M059J (cell line): ENCODE measurements at regions not wholly inside any gene's neighbourhood (a gene's known extent, or its start where the extent isn't known, plus 50 kb on each side); places are given as distances from the start of the nearest gene placed in this dataset.
"Not testable (repeated sequence)": the region's sequence is repeated elsewhere in the genome, so short reads cannot be mapped to it uniquely, and the experiment has no call there.

Experiments
- DNase-seq: peaks from one replicate; pipeline ENCODE4 v3.0.0-alpha.2; 2012; ENCODE audit warnings: low read depth

GRCh38 chr4:116143198-116143597 is 942.2 kb downstream of the TRAM1L1 start:
- DNase-seq: no peak

GRCh38 chr4:116132946-116133345 is 952.4 kb downstream of the TRAM1L1 start:
- DNase-seq: no peak

- no peak for DNase-seq
Measured at GRCh38 chr4:116126794-116127193, 958.6 kb downstream of the TRAM1L1 start.

- DNase-seq: peak; percentile 2
Measured at GRCh38 chr4:116122124-116122523, 963.3 kb downstream of the TRAM1L1 start.

GRCh38 chr4:116118221-116118620 is 967.2 kb downstream of the TRAM1L1 start:
- DNase-seq: no peak

DNA sequence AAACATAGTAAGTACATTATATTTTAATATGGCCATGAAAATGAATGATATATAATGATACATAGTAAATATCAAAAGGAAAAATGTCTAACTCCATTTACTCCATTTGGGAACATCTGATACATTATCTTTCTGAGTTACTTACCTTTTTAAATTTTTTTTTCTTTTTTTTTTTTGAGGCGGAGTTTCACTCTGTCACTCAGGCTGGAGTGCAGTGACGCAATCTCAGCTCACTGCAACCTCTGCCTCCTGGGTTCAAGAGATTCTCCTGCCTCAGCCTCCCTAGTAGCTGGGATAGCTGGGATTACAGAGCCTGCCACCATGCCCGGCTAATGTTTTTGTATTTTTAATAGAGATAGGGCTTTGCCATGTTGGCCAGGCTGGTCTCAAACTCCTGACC is 972.5 kb downstream of the TRAM1L1 start:
- not testable (repeated sequence) for DNase-seq

DNA sequence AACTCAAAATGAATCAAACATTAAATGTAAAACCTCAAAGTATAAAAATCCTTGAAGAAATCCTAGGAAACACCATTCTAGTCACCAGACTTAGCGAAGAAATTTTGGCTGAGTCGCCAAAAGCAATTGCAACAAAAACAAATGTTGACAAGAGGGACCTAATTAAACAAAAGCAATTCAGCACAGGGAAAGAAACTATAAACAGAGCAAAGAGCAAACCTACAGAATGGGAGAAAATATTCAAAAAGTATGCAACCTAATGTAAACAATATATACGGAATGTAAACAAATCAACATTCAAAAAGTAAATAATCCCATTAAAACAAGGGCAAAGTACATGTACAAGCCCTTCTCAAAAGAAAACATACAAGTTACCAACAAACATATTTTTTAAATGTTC is 974.7 kb downstream of the TRAM1L1 start:
- DNase-seq: no peak

DNA sequence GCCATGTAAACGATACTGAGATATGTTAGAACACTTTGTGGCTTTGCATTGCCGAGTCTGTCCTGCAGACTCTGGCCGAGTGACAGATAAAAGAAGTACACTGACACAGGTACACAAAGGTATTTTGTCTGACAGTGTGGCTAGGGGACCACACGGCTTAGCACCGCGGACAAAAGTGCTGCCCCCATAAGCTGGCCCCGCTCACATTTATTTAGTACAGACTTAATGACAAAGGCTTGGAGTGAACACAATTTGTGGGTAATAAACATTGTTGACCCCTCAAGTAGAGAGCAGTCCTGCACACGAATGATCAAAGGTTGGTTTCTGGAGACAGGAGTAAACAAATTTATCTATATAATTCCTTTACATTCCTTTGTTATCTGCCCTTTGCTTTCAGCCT is 976.8 kb downstream of the TRAM1L1 start:
- no peak for DNase-seq

DNA sequence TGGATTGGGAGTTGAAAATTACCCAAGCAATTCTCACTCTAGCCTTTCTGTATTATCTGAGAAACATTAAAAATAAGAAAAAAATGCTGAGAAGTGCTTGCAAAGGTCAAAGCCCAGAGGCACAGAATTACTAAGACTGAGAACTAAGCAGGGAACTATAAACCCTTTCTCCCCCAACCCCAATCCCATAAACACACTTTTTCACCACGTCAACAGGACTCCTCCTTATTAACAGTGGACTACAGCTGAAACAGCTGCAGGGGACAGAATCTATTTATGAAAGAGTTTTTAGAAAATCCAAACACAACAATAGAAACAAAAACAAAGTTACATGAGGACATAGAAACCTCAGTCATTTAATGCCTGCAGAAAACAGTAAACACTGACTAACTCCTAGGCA is 984.1 kb downstream of the TRAM1L1 start:
- DNase-seq: peak; percentile 1

DNA sequence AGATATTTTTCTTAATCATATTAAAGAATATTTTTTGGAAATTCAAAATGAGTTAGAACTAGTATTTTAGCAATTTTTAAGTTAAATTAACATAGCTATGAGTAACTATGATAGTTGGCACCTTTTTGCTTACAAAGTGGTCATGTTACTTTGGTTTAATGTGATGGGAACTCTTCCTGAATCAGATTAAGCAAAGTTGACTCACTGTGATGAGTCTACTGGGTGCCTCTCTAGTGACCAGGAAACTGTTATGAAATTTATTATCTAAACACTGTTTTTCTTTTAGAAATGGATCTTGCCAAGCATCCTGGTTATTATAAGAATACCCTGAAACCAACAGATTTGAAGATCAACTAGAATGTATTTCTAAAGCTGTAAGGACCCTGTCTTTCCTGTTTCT is 985.8 kb downstream of the TRAM1L1 start:
- no peak for DNase-seq

GRCh38 chr4:116097353-116097752 is 983.9 kb upstream of the NDST4 start:
- DNase-seq: not testable (repeated sequence)

GRCh38 chr4:116092961-116093360 is 979.5 kb upstream of the NDST4 start:
- no peak for DNase-seq

DNA sequence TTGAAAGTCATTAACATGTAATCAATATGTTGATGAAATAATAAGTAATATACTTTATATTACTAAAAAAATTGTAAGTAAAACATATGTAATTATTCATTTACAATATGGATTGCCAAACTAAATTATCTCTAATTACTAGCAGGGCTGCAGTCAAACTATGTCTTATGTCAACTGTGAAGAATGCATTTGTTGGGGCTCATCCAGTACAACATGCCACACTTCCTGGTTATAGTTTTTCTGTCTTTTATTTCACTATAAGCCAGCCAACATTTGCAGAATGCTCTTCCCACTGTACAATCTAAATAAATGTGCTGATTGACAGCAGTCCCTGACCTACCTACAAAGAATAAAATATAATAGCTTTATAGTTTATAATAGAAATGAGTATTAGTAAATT is 975.4 kb upstream of the NDST4 start:
- no peak for DNase-seq

GRCh38 chr4:116082808-116083366 is 969.5 kb upstream of the NDST4 start:
- DNase-seq: no peak

- DNase-seq: no peak
Measured at GRCh38 chr4:116073051-116073450, 959.6 kb upstream of the NDST4 start.

- peak; percentile 0 for DNase-seq
Measured at GRCh38 chr4:116070283-116070682, 956.9 kb upstream of the NDST4 start.

- no peak for DNase-seq
Measured at GRCh38 chr4:116066711-116067245, 953.4 kb upstream of the NDST4 start.

- DNase-seq: no peak
Measured at GRCh38 chr4:116064331-116064730, 950.9 kb upstream of the NDST4 start.

GRCh38 chr4:116059361-116059760 is 945.9 kb upstream of the NDST4 start:
- no peak for DNase-seq

DNA sequence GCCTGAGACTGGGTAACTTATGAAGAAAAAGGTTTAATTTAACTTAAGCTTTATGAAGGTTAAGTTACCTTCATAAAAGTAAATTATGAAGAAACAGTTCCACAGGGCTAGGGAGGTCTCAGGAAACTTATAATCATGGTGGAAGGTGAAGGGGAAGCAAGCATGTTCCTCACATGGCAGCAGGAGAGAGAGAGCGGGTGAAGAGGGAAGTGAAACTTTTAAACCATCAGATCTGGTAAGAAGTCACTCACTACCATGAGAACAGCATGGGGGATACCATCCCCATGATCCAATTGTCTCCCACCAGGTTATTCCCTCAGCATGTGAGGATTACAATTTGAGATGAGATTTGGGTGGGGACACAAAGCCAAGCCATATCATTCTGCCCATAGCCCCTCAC is 944.7 kb upstream of the NDST4 start:
- DNase-seq: no peak

GRCh38 chr4:116055857-116056827 is 942.7 kb upstream of the NDST4 start:
- DNase-seq: no peak

DNA sequence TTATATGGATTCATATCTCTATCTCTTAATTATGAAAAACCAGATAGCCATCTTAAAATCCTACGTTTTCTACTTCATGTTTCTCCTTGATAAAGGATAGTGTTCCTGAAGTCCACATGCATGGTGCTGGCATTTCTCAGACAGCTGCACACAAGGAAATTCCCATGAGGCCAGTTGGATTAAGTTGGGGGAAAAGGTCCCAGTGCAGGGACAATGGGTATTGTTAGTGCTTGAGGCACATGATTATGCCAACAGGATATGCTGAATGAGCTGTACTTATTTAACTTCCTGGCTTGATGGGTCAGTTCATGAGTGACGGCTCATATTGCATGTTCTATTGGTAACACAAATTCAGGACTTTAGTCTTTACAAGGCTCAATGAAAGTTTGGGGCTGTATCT is 913.9 kb upstream of the NDST4 start:
- DNase-seq: no peak
